ENCODE measurements at regions not wholly inside any gene's neighbourhood (a gene's known extent, or its start where the extent isn't known, plus 50 kb on each side); places are given as distances from the start of the nearest gene placed in this dataset.

GRCh38 chr2:71898851-71899681 lies 248.6 kb downstream of the CYP26B1 start:
- ChIA-PET POLR2A (interaction anchor here in 1 of 2 donors (0.6 kb wide), 1 partner anchor 681 kb away, joined by 3 read pairs; no protein-coding TSS in a partner anchor), CTCF (no interaction called here)
- Histone ChIP-seq H3K27ac (ENCODE audit: low read length) (no peak overlapping the region), H3K4me3 (ENCODE audit: control insufficient read depth in 1 of 2, extremely low read depth in 1 of 2, low read length in 1 of 2) (no peak overlapping the region), H3K27me3 (replicated peaks in 1 of 2; ENCODE audit: control insufficient read depth in 2 of 2, extremely low read depth in 1 of 2, insufficient read depth in 2 of 2, low read length in 1 of 2) (peaks cover 0 to 12% of the 10 kb centered on the region in 2 experiments), H3K36me3 (ENCODE audit: control insufficient read depth in 2 of 2, extremely low read depth in 1 of 2, insufficient read depth in 1 of 2, low read length in 1 of 2) (no peaks in the 10 kb centered on the region), H3K4me1 (ENCODE audit: control insufficient read depth in 1 of 2, extremely low read depth in 1 of 2, insufficient read depth in 2 of 2, low read length in 2 of 2) (no peaks in the 10 kb centered on the region), H3K9me3 (no peaks in the 10 kb centered on the region)
- ATAC-seq (replicated peaks in 1 of 4) (no peak), DNase-seq (no peak)
- no peak overlapping the region for H3K4me3 Mint-ChIP-seq
- H3K4me1 Mint-ChIP-seq: no peaks in the 10 kb centered on the region
- WGBS (ENCODE audit: insufficient coverage): 91% methylated on average over 15 of the region's 29 CpGs
- H3K9me3 Mint-ChIP-seq: no peaks in the 10 kb centered on the region
- H3K27ac Mint-ChIP-seq: no peak overlapping the region
- no peaks in the 10 kb centered on the region for H3K36me3 Mint-ChIP-seq
- H3K27me3 Mint-ChIP-seq: peaks cover 3 to 8% of the 10 kb centered on the region in 2 donors

GRCh38 chr2:71898375-71898774 lies 249.3 kb downstream of the CYP26B1 start:
- Mint-ChIP-seq H3K4me1 (no peaks in the 10 kb centered on the region), H3K36me3 (no peaks in the 10 kb centered on the region), H3K9me3 (no peaks in the 10 kb centered on the region), H3K27me3 (peaks cover 3 to 7% of the 10 kb centered on the region in 2 donors), H3K4me3 (no peak overlapping the region), H3K27ac (no peak overlapping the region)
- Histone ChIP-seq H3K4me3 (ENCODE audit: control insufficient read depth in 1 of 2, extremely low read depth in 1 of 2, low read length in 1 of 2) (no peak overlapping the region), H3K36me3 (ENCODE audit: control insufficient read depth in 2 of 2, extremely low read depth in 1 of 2, insufficient read depth in 1 of 2, low read length in 1 of 2) (no peaks in the 10 kb centered on the region), H3K9me3 (no peaks in the 10 kb centered on the region), H3K27me3 (replicated peaks in 1 of 2; ENCODE audit: control insufficient read depth in 2 of 2, extremely low read depth in 1 of 2, insufficient read depth in 2 of 2, low read length in 1 of 2) (peaks cover 0 to 12% of the 10 kb centered on the region in 2 experiments), H3K27ac (ENCODE audit: low read length) (no peak overlapping the region), H3K4me1 (ENCODE audit: control insufficient read depth in 1 of 2, extremely low read depth in 1 of 2, insufficient read depth in 2 of 2, low read length in 2 of 2) (no peaks in the 10 kb centered on the region)
- POLR2A ChIA-PET: no interaction called here
- CTCF ChIA-PET: no interaction called here
- ATAC-seq (replicated peaks in 1 of 4): no peak
- no peak for DNase-seq
- 91% methylated on average over 6 of the region's 9 CpGs for WGBS (ENCODE audit: insufficient coverage)

- Histone ChIP-seq H3K9me3 (no peaks in the 10 kb centered on the region), H3K36me3 (ENCODE audit: control insufficient read depth in 2 of 2, extremely low read depth in 1 of 2, insufficient read depth in 1 of 2, low read length in 1 of 2) (no peaks in the 10 kb centered on the region), H3K27me3 (replicated peaks in 1 of 2; ENCODE audit: control insufficient read depth in 2 of 2, extremely low read depth in 1 of 2, insufficient read depth in 2 of 2, low read length in 1 of 2) (peaks cover 0 to 15% of the 10 kb centered on the region in 2 experiments), H3K4me3 (ENCODE audit: control insufficient read depth in 1 of 2, extremely low read depth in 1 of 2, low read length in 1 of 2) (no peak overlapping the region), H3K4me1 (ENCODE audit: control insufficient read depth in 1 of 2, extremely low read depth in 1 of 2, insufficient read depth in 2 of 2, low read length in 2 of 2) (no peaks in the 10 kb centered on the region), H3K27ac (ENCODE audit: low read length) (no peak overlapping the region)
- WGBS (ENCODE audit: insufficient coverage): 76% methylated on average over 7 of the region's 7 CpGs
- Mint-ChIP-seq H3K27ac (no peak overlapping the region), H3K27me3 (peaks cover 3 to 8% of the 10 kb centered on the region in 2 donors), H3K9me3 (no peaks in the 10 kb centered on the region), H3K36me3 (no peaks in the 10 kb centered on the region), H3K4me3 (no peak overlapping the region), H3K4me1 (no peaks in the 10 kb centered on the region)
- no peak for ATAC-seq (replicated peaks in 1 of 4)
- DNase-seq: no peak
- ChIA-PET POLR2A (no interaction called here), CTCF (no interaction called here)
Measured at GRCh38 chr2:71897836-71898235, 249.8 kb downstream of the CYP26B1 start.

GRCh38 chr2:71897137-71897480 lies 250.6 kb downstream of the CYP26B1 start:
- no peak overlapping the region for H3K4me3 ChIP-seq (ENCODE audit: control insufficient read depth in 1 of 2, extremely low read depth in 1 of 2, low read length in 1 of 2)
- 55% methylated on average over 6 of the region's 6 CpGs for WGBS (ENCODE audit: insufficient coverage)
- DNase-seq: no peak
- no peaks in the 10 kb centered on the region for H3K9me3 Mint-ChIP-seq
- ChIA-PET CTCF (no interaction called here), POLR2A (no interaction called here)
- H3K9me3 ChIP-seq: no peaks in the 10 kb centered on the region
- no peaks in the 10 kb centered on the region for H3K36me3 ChIP-seq (ENCODE audit: control insufficient read depth in 2 of 2, extremely low read depth in 1 of 2, insufficient read depth in 1 of 2, low read length in 1 of 2)
- no peaks in the 10 kb centered on the region for H3K4me1 Mint-ChIP-seq
- H3K27ac Mint-ChIP-seq: no peak overlapping the region
- no peak overlapping the region for H3K4me3 Mint-ChIP-seq
- no peaks in the 10 kb centered on the region for H3K4me1 ChIP-seq (ENCODE audit: control insufficient read depth in 1 of 2, extremely low read depth in 1 of 2, insufficient read depth in 2 of 2, low read length in 2 of 2)
- H3K36me3 Mint-ChIP-seq: no peaks in the 10 kb centered on the region
- H3K27ac ChIP-seq (ENCODE audit: low read length): no peak overlapping the region
- no peak for ATAC-seq (replicated peaks in 1 of 4)
- H3K27me3 Mint-ChIP-seq: peaks cover 3 to 8% of the 10 kb centered on the region in 2 donors
- H3K27me3 ChIP-seq (replicated peaks in 1 of 2; ENCODE audit: control insufficient read depth in 2 of 2, extremely low read depth in 1 of 2, insufficient read depth in 2 of 2, low read length in 1 of 2): peaks cover 0 to 17% of the 10 kb centered on the region in 2 experiments

- H3K4me3 Mint-ChIP-seq: no peak overlapping the region
- Histone ChIP-seq H3K36me3 (ENCODE audit: control insufficient read depth in 2 of 2, extremely low read depth in 1 of 2, insufficient read depth in 1 of 2, low read length in 1 of 2) (no peaks in the 10 kb centered on the region), H3K9me3 (no peaks in the 10 kb centered on the region), H3K27me3 (replicated peaks in 1 of 2; ENCODE audit: control insufficient read depth in 2 of 2, extremely low read depth in 1 of 2, insufficient read depth in 2 of 2, low read length in 1 of 2) (peaks cover 0 to 17% of the 10 kb centered on the region in 2 experiments), H3K4me3 (ENCODE audit: control insufficient read depth in 1 of 2, extremely low read depth in 1 of 2, low read length in 1 of 2) (no peak overlapping the region), H3K27ac (ENCODE audit: low read length) (no peak overlapping the region), H3K4me1 (ENCODE audit: control insufficient read depth in 1 of 2, extremely low read depth in 1 of 2, insufficient read depth in 2 of 2, low read length in 2 of 2) (no peaks in the 10 kb centered on the region)
- ATAC-seq (replicated peaks in 1 of 4) (no peak), DNase-seq (no peak)
- peaks cover 3 to 10% of the 10 kb centered on the region in 2 donors for H3K27me3 Mint-ChIP-seq
- WGBS (ENCODE audit: insufficient coverage): no CpG with 5 or more reads among the region's 9 CpGs
- ChIA-PET CTCF (no interaction called here), POLR2A (no interaction called here)
- no peaks in the 10 kb centered on the region for H3K4me1 Mint-ChIP-seq
- H3K36me3 Mint-ChIP-seq: no peaks in the 10 kb centered on the region
- H3K9me3 Mint-ChIP-seq: no peaks in the 10 kb centered on the region
- no peak overlapping the region for H3K27ac Mint-ChIP-seq
Measured at GRCh38 chr2:71896385-71897136, 251.1 kb downstream of the CYP26B1 start.

- Mint-ChIP-seq H3K4me1 (no peaks in the 10 kb centered on the region), H3K27ac (no peak overlapping the region), H3K4me3 (no peak overlapping the region), H3K9me3 (no peaks in the 10 kb centered on the region), H3K36me3 (no peaks in the 10 kb centered on the region), H3K27me3 (peaks cover 3 to 11% of the 10 kb centered on the region in 2 donors)
- Histone ChIP-seq H3K9me3 (no peaks in the 10 kb centered on the region), H3K4me1 (ENCODE audit: control insufficient read depth in 1 of 2, extremely low read depth in 1 of 2, insufficient read depth in 2 of 2, low read length in 2 of 2) (no peaks in the 10 kb centered on the region), H3K27me3 (replicated peaks in 1 of 2; ENCODE audit: control insufficient read depth in 2 of 2, extremely low read depth in 1 of 2, insufficient read depth in 2 of 2, low read length in 1 of 2) (peaks cover 0 to 17% of the 10 kb centered on the region in 2 experiments), H3K27ac (ENCODE audit: low read length) (no peak overlapping the region), H3K4me3 (ENCODE audit: control insufficient read depth in 1 of 2, extremely low read depth in 1 of 2, low read length in 1 of 2) (no peak overlapping the region), H3K36me3 (ENCODE audit: control insufficient read depth in 2 of 2, extremely low read depth in 1 of 2, insufficient read depth in 1 of 2, low read length in 1 of 2) (no peaks in the 10 kb centered on the region)
- ChIA-PET POLR2A (no interaction called here), CTCF (no interaction called here)
- DNase-seq: no peak
- WGBS (ENCODE audit: insufficient coverage): 86% methylated on average over 9 of the region's 10 CpGs
- no peak for ATAC-seq (replicated peaks in 1 of 4)
Measured at GRCh38 chr2:71895320-71896161, 252.1 kb downstream of the CYP26B1 start.

All from T-cell (primary cell).